GM18909 (cell line): ENCODE measurements at regions not wholly inside any gene's neighbourhood (a gene's known extent, or its start where the extent isn't known, plus 50 kb on each side); places are given as distances from the start of the nearest gene placed in this dataset.
"Not testable (repeated sequence)": the region's sequence is repeated elsewhere in the genome, so short reads cannot be mapped to it uniquely, and the experiment has no call there.

Experiments used
- ATAC-seq: cut with Tn5 transposase; IDR thresholded peaks from one replicate; pipeline ENCODE4 v1.9.1; 2021; ENCODE audit warnings: mild to moderate bottlenecking; ENCODE audit not compliant: unreplicated experiment, poor library complexity

DNA sequence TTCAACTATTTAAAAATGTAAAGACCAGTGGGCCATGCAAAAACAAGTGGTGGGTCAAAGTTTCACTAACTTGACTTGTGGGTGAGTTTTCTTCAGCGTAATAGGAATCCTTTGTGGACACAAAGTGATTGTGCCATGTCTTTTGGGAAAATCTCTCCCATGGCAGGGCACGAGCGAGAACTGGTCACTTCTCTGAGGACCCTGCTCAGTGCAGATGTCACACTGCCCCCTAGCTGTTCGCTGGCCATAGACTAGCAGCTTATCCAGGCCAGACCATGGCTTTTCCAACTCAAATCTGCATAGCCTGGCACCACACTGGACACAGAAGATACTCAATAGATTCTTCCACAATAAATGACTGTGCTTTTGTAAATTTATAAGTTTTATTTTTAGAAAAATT is 306.0 kb upstream of the CCL2 start:
- no peak for ATAC-seq

- no peak for ATAC-seq
These were observed 305.0 kb upstream of the CCL2 start for GRCh38 chr17:33950061-33950460.

GRCh38 chr17:33952425-33952824 is 302.7 kb upstream of the CCL2 start:
- ATAC-seq: no peak

DNA sequence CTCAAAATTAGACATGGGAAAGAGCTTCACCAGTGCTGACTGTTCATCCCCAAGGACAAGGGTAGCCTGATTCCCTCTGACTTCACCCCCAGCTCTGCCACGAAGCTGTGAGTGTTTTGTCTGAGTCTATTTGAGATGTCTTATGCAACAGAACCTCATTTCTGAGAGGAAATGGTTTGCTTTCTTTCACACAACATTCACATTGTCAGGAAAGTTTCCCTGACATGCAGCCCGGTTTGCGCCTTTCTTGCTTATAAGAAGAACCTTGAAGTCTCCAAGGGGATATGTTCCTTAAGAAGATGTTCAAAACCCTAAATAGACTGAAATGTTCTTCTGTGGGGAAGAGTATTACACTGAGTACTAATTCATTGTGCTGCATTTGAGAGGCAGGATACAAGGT is 300.5 kb upstream of the CCL2 start:
- no peak for ATAC-seq

DNA sequence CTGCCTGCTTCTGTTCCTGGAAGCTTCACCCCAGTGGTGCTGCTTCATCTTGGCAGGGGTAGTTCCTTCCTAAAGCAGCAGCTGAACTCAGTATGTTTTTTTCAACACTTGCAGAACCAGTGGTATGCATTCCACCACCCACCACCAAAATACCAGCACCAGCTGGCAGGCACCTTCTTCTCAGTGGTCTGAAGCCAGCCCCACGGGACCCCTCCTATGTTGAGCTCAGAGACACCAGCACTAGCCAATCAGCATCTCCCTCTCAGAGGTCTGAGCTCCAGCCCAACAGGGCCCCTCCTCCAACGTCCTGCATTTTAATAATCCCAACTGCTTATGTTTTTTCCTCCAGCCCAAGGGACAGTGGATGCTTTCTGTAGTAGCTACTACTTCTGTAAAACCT is 299.6 kb upstream of the CCL2 start:
- ATAC-seq: no peak

DNA sequence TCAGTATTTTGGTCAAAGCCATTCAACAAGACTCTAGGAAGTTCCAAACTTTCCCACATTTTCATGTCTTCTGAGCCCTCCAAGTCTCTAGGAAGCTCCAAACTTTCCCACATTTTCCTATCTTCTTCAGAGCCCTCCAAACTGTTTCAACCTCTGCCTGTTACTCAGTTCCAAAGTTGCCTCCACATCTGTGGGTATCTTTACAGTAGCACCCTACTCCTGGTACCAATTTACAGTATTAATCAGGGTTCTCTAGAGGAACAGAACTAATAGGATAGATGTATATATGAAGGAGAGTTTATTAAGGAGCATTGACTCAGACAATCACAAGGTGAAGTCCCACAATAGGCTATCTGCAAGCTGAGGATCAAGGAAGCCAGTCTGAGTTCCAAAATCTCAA is 296.0 kb upstream of the CCL2 start:
- ATAC-seq: not testable (repeated sequence)

DNA sequence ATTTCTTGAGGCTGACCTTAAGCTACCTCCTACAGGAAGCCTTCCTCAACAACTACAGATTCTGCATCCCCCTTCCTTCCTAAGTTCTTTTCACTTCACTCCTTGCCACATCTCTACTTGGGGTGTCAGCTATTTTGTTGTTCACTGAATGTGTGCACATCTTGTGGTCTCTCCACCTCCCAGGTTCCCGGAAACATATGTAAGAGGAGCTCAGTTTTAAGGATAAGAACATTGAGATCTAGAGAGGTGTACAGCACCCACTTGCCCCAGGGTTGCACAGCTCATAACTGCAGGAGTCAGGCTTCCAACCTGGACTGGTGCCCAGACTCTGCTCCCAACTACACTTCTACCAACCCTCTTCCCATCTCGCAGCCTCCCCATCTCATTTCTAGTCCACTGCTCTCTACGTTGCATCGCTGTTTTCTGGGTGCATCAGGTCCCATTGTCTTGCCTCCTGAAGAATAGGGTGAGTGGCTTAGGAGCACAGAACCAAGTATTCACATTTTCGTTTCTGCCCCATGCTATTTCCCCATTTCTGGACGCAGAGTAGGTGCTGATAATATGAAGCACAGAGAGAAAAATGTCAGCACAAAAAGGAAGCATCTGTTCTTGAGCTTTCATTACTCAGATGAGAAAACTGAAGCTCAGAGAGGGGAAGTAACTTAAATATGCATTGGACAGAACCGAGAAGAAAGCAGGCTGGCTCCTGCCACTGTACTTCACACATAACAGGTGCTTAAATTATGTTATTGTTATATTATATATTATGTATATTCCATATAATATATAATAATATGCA is 292.0 kb upstream of the CCL2 start:
- ATAC-seq: no peak

DNA sequence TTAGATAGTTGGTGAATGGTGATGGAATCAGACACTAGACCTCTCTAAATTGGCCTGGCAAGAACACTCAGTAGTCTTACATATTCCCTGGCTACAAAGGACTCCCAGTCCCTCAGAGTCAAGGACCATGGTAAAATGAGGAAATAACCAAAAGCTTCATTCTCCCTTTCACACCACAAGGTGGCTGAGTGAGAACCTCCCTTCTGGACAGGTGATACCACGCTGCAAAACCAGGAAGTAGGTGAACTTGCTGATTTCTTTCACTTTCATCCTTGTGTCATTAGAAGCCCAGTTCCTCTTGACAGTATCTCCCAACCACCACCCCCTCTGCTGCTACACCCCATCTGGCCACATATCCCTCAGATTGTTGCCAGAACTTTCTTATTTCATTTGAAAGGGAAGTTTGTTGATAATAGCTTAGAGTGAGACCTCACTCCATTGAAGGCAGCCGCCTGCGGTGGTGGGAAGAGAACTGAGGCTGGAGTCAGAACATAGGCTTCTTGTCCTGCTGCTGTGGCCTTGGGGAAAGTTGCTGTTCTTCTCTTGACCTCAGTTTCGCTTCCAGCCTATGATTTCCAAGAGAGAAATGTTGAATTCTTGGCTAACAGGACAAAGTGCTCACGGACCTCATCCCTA is 290.6 kb upstream of the CCL2 start:
- ATAC-seq: peak; percentile 75

DNA sequence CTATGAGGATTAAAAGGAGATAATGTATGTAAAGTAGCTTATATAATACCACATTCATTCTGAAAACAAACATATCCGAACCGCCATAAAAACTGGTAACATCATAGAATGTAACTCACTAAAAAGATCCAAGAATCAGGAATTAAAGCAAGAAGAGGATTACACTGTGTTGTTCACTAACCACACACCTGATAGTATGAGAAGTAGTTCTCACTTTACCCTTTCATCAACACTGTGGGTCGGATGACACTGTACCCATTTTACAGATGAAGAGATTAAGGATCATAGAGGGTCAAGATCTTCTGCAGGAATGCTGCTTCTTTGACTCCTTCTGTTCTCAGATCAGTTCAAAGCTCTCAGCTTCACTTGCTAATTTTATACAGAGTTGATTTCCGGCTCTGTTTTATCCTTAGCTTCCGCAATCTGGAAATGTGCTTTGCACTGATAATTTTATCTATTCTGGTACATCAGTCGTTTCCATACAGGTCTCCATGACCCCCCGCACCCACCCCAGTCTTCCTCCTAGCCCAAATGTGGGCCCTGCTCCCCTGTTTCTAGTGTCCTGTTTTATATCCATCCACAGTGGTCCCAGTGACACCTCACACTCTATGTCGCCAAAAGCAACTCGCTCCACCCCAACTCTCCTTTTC is 288.6 kb upstream of the CCL2 start:
- no peak for ATAC-seq

DNA sequence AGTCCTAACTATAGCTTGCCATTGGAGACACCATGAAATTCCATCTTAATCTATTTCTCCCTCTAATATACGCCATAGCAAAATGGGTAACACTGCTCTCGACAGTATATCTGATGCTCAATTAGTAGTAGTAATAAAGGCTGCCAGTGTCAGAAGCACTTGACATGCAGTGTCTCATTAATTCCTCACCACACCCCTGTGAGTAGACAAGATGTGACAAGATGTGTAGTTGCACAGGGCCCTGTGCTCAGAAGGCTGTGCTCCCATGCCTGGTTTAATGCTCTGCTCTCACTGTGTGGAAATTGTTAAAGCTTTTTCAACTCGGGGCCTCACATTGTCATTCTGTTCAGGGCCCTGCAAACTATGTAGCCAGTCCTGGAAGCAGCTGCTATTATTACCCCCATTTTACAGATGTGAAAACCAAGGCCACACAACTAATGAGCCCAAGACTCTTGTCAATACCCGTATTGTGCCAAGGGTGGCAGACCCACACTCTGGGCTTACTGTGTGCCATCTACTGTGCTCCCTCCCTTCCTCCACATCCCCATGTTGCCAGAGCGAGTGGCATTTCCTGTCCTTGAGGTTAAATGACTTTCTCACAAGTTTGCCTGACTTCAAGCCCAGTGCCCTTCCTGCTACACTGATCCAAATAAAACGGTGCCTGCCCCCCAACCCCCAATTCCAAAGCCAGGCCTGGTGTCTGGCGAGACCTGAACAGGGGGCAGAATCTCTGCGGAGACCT is 287.3 kb upstream of the CCL2 start:
- ATAC-seq: no peak

- peak; percentile 59 for ATAC-seq
These were observed 286.6 kb upstream of the CCL2 start for GRCh38 chr17:33968350-33969044.

DNA sequence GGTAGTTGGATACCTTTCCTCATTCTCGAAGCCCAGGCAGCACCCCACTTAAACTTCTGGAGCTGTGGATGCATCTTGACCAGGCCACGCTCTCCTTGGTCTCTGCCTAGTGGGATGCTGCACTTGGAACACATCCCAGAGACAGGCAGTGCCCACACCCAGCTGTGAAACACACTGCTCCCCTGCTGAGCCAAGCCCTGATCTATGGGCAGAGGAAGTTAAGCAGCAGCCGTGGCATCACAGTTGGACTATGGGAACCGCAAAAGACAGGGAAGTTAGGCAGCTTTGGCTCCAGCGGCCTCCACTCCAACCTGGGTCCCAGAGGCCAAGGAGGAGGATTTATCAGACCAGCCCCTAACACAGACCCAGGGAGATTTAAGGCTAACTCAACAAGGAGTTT is 284.8 kb upstream of the CCL2 start:
- ATAC-seq: no peak

DNA sequence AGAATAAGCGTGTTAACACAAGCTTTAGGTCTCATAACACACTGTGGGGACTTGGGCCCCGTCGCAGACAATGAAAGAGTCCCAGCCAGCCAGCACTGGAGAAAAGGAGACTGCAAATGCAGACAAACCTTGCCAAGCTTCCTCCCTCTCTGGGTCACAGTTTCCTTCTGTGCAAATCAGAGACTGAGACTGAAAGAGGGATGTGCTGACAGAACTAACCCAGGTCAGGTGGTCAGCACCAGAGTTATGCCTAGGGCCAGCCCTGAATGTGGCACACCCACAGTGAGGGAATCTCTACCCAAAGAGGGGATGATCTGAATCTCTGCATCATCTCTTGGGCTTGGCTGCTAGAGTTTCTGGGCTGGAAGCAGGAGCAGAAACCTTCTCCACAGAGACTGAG is 282.3 kb upstream of the CCL2 start:
- ATAC-seq: no peak

DNA sequence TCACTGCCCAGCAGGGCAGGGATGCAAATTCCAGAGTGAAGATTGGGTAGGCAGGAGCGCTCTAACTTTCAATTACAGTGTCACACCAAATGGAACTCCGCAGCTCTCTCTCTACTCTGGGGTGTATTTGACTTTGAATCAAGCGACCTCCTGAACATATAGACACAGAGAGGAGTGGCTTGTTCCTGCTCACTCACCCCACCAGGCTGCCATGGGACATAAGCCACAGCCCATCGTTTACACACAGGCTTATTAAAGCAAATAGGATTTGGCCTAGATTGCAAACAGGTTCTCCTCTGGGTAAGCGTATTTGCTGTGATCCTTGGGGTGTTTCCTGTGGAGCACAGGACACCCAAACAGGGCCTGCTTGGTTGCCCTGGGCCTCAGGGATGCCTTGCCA is 281.6 kb upstream of the CCL2 start:
- no peak for ATAC-seq

- no peak for ATAC-seq
These were observed 280.8 kb upstream of the CCL2 start for GRCh38 chr17:33974276-33974675.

- no peak for ATAC-seq
These were observed 278.3 kb upstream of the CCL2 start for GRCh38 chr17:33976831-33977230.

DNA sequence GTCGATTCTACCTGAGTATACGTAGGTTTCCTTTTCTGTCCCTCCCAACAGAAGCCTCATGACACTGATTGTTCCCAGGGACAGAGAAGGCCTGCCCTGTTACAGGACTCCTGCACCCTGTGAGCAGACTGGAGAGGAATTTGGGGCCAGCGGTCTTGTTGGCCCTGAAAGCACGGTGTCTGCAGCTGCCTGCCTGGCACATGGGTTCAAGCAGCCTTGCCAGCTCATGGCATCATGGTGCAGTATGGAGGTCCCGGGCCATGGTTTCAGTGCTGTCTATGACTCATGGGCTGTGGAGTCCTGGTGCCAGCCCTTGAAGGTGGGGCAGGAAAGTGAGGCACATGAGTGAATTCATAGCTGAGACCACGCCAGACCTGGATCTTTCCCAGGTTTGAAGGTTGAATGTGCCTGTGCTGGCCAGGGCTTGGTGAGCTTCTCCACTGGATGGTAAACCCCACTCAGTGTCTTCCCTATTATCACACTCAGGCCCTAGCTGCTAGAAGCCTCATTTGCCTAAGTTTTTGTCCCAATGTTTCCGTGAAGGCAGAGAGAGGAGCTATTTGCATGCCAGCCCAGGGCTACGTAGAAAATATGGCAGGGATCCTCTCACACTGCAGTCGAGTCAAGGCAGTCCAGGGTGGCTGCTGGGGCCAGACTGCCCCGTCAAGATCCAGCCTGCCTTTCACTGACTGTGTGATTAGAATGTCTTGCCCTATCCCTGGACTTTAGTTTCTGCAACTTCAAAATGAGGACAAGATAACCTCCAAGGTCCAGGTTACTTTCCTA is 277.2 kb upstream of the CCL2 start:
- no peak for ATAC-seq

DNA sequence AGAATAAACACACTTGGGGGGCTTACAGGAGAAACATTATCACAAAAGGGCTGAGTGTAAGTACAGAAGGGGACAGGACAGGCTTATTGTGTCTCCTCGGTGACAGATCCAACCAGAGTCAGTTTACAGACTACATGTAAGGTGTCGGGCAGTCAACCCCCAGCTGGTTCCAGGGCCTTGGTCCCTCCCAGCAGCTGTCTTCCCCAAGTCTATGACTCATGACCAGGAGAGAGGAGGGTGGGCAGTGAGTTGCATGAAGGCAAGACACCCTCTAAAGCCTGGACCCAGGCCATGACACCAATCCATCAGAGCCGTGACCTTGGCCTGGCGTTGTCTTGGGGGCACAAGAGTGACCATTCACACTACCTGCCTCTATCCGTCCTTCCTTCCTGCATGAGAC is 276.2 kb upstream of the CCL2 start:
- no peak for ATAC-seq

DNA sequence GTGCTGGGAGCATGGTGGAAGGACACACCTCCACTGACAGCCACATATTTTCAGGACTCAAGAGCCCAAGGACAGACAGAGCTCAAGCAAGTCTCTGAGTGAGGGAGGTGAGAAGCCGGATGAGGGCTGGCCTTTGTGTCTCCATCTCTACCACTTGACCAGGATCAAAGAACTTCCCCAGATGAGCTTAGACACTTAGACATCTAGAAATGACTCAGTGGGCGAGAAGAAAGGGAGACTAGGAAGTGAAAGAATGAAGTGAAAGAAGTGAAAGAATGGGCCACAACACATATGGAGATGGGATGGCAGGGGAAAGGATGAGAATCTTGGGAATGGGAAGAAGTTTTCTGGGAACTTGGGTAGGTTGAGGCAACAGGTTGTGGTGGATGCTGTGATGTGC is 274.9 kb upstream of the CCL2 start:
- ATAC-seq: no peak
